ENCODE measurements at regions not wholly inside any gene's neighbourhood (a gene's known extent, or its start where the extent isn't known, plus 50 kb on each side); places are given as distances from the start of the nearest gene placed in this dataset.

- Histone ChIP-seq H2BK120ac (ENCODE audit: low read depth, low read length) (no peak overlapping the region), H3K14ac (ENCODE audit: low read length) (no peak overlapping the region), H2AFZ (ENCODE audit: low read length) (no peak overlapping the region), H3K9ac (ENCODE audit: low read depth, low read length, poor library complexity) (no peak overlapping the region), H3K9me3 (replicated peaks in 1 of 2; ENCODE audit: control insufficient read depth in 2 of 2, insufficient read depth in 1 of 2, low read depth in 1 of 2, low read length in 2 of 2) (no peaks in the 10 kb centered on the region), H4K8ac (ENCODE audit: low read depth, low read length) (no peak overlapping the region), H4K91ac (ENCODE audit: low read depth, low read length, poor library complexity) (no peak overlapping the region), H2BK5ac (ENCODE audit: low read length) (no peak overlapping the region), H3K23ac (ENCODE audit: low read depth, low read length, poor library complexity) (no peak overlapping the region), H3K4me1 (ENCODE audit: control insufficient read depth in 2 of 2, insufficient read depth in 1 of 2, low read depth in 1 of 2, low read length in 2 of 2) (no peaks in the 10 kb centered on the region), H3K79me1 (ENCODE audit: low read depth, low read length) (no peaks in the 10 kb centered on the region), H3K36me3 (replicated peaks in 1 of 2; ENCODE audit: control insufficient read depth in 2 of 2, insufficient read depth in 2 of 2, low read length in 2 of 2) (no peaks in the 10 kb centered on the region), H3K4ac (ENCODE audit: low read length) (no peak overlapping the region), H2AK5ac (ENCODE audit: low read depth, low read length) (no peak overlapping the region), H3K27me3 (ENCODE audit: control insufficient read depth in 3 of 3, insufficient read depth in 3 of 3, low read depth in 1 of 3, low read length in 3 of 3) (peaks cover 0 to 3% (median 0%) of the 10 kb centered on the region in 3 experiments), H2BK15ac (ENCODE audit: low read length) (no peak overlapping the region), H3K4me2 (ENCODE audit: insufficient read depth, low read length, poor library complexity, severe bottlenecking) (no peak overlapping the region), H2BK12ac (ENCODE audit: low read length) (no peak overlapping the region), H3K18ac (ENCODE audit: low read length) (no peak overlapping the region), H3K27ac (replicated peaks; ENCODE audit: low read length) (no peak overlapping the region), H3K4me3 (ENCODE audit: low read length in 2 of 2) (no peak overlapping the region)
- no CpG with 5 or more reads among the region's 6 CpGs for WGBS, 2 donors (ENCODE audit: extremely low coverage in 2 of 2, insufficient read length in 2 of 2, insufficient replicate concordance in 1 of 2)
- no peak for DNase-seq (ENCODE audit: low spot score)
Measured at GRCh38 chr13:99071666-99072065, 93.8 kb upstream of the DOCK9 start.

- H3K36me3 ChIP-seq (replicated peaks in 1 of 2; ENCODE audit: control insufficient read depth in 2 of 2, insufficient read depth in 2 of 2, low read length in 2 of 2) = no peaks in the 10 kb centered on the region
- H2AFZ ChIP-seq (ENCODE audit: low read length) = no peak overlapping the region
- no peak overlapping the region for H4K91ac ChIP-seq (ENCODE audit: low read depth, low read length, poor library complexity)
- H3K9me3 ChIP-seq (replicated peaks in 1 of 2; ENCODE audit: control insufficient read depth in 2 of 2, insufficient read depth in 1 of 2, low read depth in 1 of 2, low read length in 2 of 2) = no peaks in the 10 kb centered on the region
- no peak overlapping the region for H2AK5ac ChIP-seq (ENCODE audit: low read depth, low read length)
- no peak overlapping the region for H2BK120ac ChIP-seq (ENCODE audit: low read depth, low read length)
- no peak for DNase-seq (ENCODE audit: low spot score)
- no peak overlapping the region for H3K4me3 ChIP-seq (ENCODE audit: low read length in 2 of 2)
- no peak overlapping the region for H2BK12ac ChIP-seq (ENCODE audit: low read length)
- H3K79me1 ChIP-seq (ENCODE audit: low read depth, low read length) = no peaks in the 10 kb centered on the region
- WGBS, 2 donors (ENCODE audit: extremely low coverage in 2 of 2, insufficient read length in 2 of 2, insufficient replicate concordance in 1 of 2) = no CpG with 5 or more reads among the region's 2 CpGs
- no peak overlapping the region for H3K27ac ChIP-seq (replicated peaks; ENCODE audit: low read length)
- no peak overlapping the region for H4K8ac ChIP-seq (ENCODE audit: low read depth, low read length)
- H3K18ac ChIP-seq (ENCODE audit: low read length) = no peak overlapping the region
- no peak overlapping the region for H3K14ac ChIP-seq (ENCODE audit: low read length)
- H3K4ac ChIP-seq (ENCODE audit: low read length) = no peak overlapping the region
- H2BK5ac ChIP-seq (ENCODE audit: low read length) = no peak overlapping the region
- H3K4me2 ChIP-seq (ENCODE audit: insufficient read depth, low read length, poor library complexity, severe bottlenecking) = no peak overlapping the region
- peaks cover 0 to 8% (median 0%) of the 10 kb centered on the region in 3 experiments for H3K27me3 ChIP-seq (ENCODE audit: control insufficient read depth in 3 of 3, insufficient read depth in 3 of 3, low read depth in 1 of 3, low read length in 3 of 3)
- H3K23ac ChIP-seq (ENCODE audit: low read depth, low read length, poor library complexity) = no peak overlapping the region
- no peak overlapping the region for H3K9ac ChIP-seq (ENCODE audit: low read depth, low read length, poor library complexity)
- no peaks in the 10 kb centered on the region for H3K4me1 ChIP-seq (ENCODE audit: control insufficient read depth in 2 of 2, insufficient read depth in 1 of 2, low read depth in 1 of 2, low read length in 2 of 2)
- no peak overlapping the region for H2BK15ac ChIP-seq (ENCODE audit: low read length)
Measured at GRCh38 chr13:99072356-99072755, 94.5 kb upstream of the DOCK9 start.

- Histone ChIP-seq H3K4me3 (ENCODE audit: low read length in 2 of 2) (no peak overlapping the region), H2AK5ac (ENCODE audit: low read depth, low read length) (no peak overlapping the region), H3K4me1 (ENCODE audit: control insufficient read depth in 2 of 2, insufficient read depth in 1 of 2, low read depth in 1 of 2, low read length in 2 of 2) (no peaks in the 10 kb centered on the region), H3K36me3 (replicated peaks in 1 of 2; ENCODE audit: control insufficient read depth in 2 of 2, insufficient read depth in 2 of 2, low read length in 2 of 2) (no peaks in the 10 kb centered on the region), H3K79me1 (ENCODE audit: low read depth, low read length) (no peaks in the 10 kb centered on the region), H4K91ac (ENCODE audit: low read depth, low read length, poor library complexity) (no peak overlapping the region), H3K23ac (ENCODE audit: low read depth, low read length, poor library complexity) (no peak overlapping the region), H2BK120ac (ENCODE audit: low read depth, low read length) (no peak overlapping the region), H3K9ac (ENCODE audit: low read depth, low read length, poor library complexity) (no peak overlapping the region), H3K14ac (ENCODE audit: low read length) (no peak overlapping the region), H3K18ac (ENCODE audit: low read length) (no peak overlapping the region), H3K9me3 (replicated peaks in 1 of 2; ENCODE audit: control insufficient read depth in 2 of 2, insufficient read depth in 1 of 2, low read depth in 1 of 2, low read length in 2 of 2) (no peaks in the 10 kb centered on the region), H3K4ac (ENCODE audit: low read length) (no peak overlapping the region), H2BK15ac (ENCODE audit: low read length) (no peak overlapping the region), H3K4me2 (ENCODE audit: insufficient read depth, low read length, poor library complexity, severe bottlenecking) (no peak overlapping the region), H2BK12ac (ENCODE audit: low read length) (no peak overlapping the region), H2AFZ (ENCODE audit: low read length) (no peak overlapping the region), H4K8ac (ENCODE audit: low read depth, low read length) (no peak overlapping the region), H3K27ac (replicated peaks; ENCODE audit: low read length) (no peak overlapping the region), H3K27me3 (ENCODE audit: control insufficient read depth in 3 of 3, insufficient read depth in 3 of 3, low read depth in 1 of 3, low read length in 3 of 3) (peaks cover 0 to 11% (median 0%) of the 10 kb centered on the region in 3 experiments), H2BK5ac (ENCODE audit: low read length) (no peak overlapping the region)
- DNase-seq (ENCODE audit: low spot score) = no peak
- WGBS, 2 donors (ENCODE audit: extremely low coverage in 2 of 2, insufficient read length in 2 of 2, insufficient replicate concordance in 1 of 2) = no CpG with 5 or more reads among the region's 4 CpGs
Measured at GRCh38 chr13:99072941-99073340, 95.1 kb upstream of the DOCK9 start.

GRCh38 chr13:99074693-99075092 lies 96.8 kb upstream of the DOCK9 start:
- no peaks in the 10 kb centered on the region for H3K79me1 ChIP-seq (ENCODE audit: low read depth, low read length)
- no peak overlapping the region for H2BK15ac ChIP-seq (ENCODE audit: low read length)
- no peaks in the 10 kb centered on the region for H3K4me1 ChIP-seq (ENCODE audit: control insufficient read depth in 2 of 2, insufficient read depth in 1 of 2, low read depth in 1 of 2, low read length in 2 of 2)
- no peak overlapping the region for H4K91ac ChIP-seq (ENCODE audit: low read depth, low read length, poor library complexity)
- no peak overlapping the region for H3K4ac ChIP-seq (ENCODE audit: low read length)
- no peak overlapping the region for H2BK5ac ChIP-seq (ENCODE audit: low read length)
- H2AK5ac ChIP-seq (ENCODE audit: low read depth, low read length) = no peak overlapping the region
- H3K4me2 ChIP-seq (ENCODE audit: insufficient read depth, low read length, poor library complexity, severe bottlenecking) = no peak overlapping the region
- H2BK120ac ChIP-seq (ENCODE audit: low read depth, low read length) = no peak overlapping the region
- WGBS, 2 donors (ENCODE audit: extremely low coverage in 2 of 2, insufficient read length in 2 of 2, insufficient replicate concordance in 1 of 2) = no CpG with 5 or more reads among the region's 2 CpGs
- H3K4me3 ChIP-seq (ENCODE audit: low read length in 2 of 2) = no peak overlapping the region
- H3K9me3 ChIP-seq (replicated peaks in 1 of 2; ENCODE audit: control insufficient read depth in 2 of 2, insufficient read depth in 1 of 2, low read depth in 1 of 2, low read length in 2 of 2) = no peaks in the 10 kb centered on the region
- H4K8ac ChIP-seq (ENCODE audit: low read depth, low read length) = no peak overlapping the region
- H3K9ac ChIP-seq (ENCODE audit: low read depth, low read length, poor library complexity) = no peak overlapping the region
- H2BK12ac ChIP-seq (ENCODE audit: low read length) = no peak overlapping the region
- H3K36me3 ChIP-seq (replicated peaks in 1 of 2; ENCODE audit: control insufficient read depth in 2 of 2, insufficient read depth in 2 of 2, low read length in 2 of 2) = no peaks in the 10 kb centered on the region
- no peak overlapping the region for H3K27ac ChIP-seq (replicated peaks; ENCODE audit: low read length)
- no peak overlapping the region for H3K18ac ChIP-seq (ENCODE audit: low read length)
- H3K14ac ChIP-seq (ENCODE audit: low read length) = no peak overlapping the region
- peaks cover 0 to 22% (median 0%) of the 10 kb centered on the region in 3 experiments for H3K27me3 ChIP-seq (ENCODE audit: control insufficient read depth in 3 of 3, insufficient read depth in 3 of 3, low read depth in 1 of 3, low read length in 3 of 3)
- DNase-seq (ENCODE audit: low spot score) = no peak
- no peak overlapping the region for H3K23ac ChIP-seq (ENCODE audit: low read depth, low read length, poor library complexity)
- no peak overlapping the region for H2AFZ ChIP-seq (ENCODE audit: low read length)

Measured in neuronal stem cell (in vitro differentiated cells).